ENCODE measurements at regions not wholly inside any gene's neighbourhood (a gene's known extent, or its start where the extent isn't known, plus 50 kb on each side); places are given as distances from the start of the nearest gene placed in this dataset.

DNA sequence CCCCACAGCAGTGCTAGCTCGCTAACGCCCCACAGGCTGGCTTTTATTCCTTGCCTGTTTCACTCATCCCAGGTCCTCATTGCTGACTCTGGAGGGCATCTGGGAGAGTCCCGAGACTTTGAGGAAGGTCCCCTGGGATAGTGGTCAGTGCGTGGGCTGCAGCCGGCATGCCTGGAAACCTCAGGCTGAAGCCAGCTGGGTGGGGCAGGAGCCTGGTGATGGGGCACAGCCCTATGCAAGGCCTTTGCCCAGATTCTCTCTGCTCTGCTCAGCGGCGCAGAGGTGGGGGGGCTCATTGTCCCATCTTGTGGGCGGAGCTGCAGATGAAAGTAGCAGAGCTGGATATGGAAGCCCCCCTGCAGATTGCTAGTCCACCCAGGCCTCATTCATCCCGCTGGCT, 55.7 kb upstream of the SMAD6 start:
- Mint-ChIP-seq H3K4me3 (no peak overlapping the region), H3K9me3 (no peaks in the 10 kb centered on the region), H3K4me1 (ENCODE audit: low read depth) (no peaks in the 10 kb centered on the region), H3K27me3 (ENCODE audit: low read depth) (no peaks in the 10 kb centered on the region), H3K36me3 (ENCODE audit: low read depth) (no peaks in the 10 kb centered on the region), H3K27ac (no peak overlapping the region)

- no peak overlapping the region for H3K27ac Mint-ChIP-seq
- no peak overlapping the region for H3K4me3 Mint-ChIP-seq
- no peaks in the 10 kb centered on the region for H3K9me3 Mint-ChIP-seq
- H3K27me3 Mint-ChIP-seq (ENCODE audit: low read depth), result no peaks in the 10 kb centered on the region
- no peaks in the 10 kb centered on the region for H3K4me1 Mint-ChIP-seq (ENCODE audit: low read depth)
- no peaks in the 10 kb centered on the region for H3K36me3 Mint-ChIP-seq (ENCODE audit: low read depth)
These were observed 55.2 kb upstream of the SMAD6 start for GRCh38 chr15:66646799-66647198.

DNA sequence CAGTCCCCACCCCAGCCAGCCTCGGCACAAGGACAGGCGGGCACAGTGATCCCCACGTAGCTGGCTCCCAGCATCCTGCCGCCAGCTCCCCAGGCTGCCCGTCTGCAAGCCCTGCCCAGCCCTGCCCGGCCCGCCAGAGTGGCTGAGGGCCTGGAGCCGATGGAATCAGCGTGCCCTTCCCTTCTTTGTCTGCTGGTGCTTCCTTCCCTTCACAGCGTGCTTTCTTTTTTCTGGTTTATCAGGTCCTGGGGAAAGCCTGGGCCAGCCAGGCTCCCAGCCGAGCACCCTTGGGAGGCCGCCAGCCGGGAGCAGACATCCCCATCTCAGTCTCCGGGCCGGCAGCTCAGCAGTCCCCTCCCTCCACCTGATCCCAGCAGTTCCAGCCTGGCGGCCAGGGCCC, 54.7 kb upstream of the SMAD6 start:
- Mint-ChIP-seq H3K4me3 (no peak overlapping the region), H3K9me3 (no peaks in the 10 kb centered on the region), H3K36me3 (ENCODE audit: low read depth) (no peaks in the 10 kb centered on the region), H3K4me1 (ENCODE audit: low read depth) (no peaks in the 10 kb centered on the region), H3K27me3 (ENCODE audit: low read depth) (no peaks in the 10 kb centered on the region), H3K27ac (no peak overlapping the region)

DNA sequence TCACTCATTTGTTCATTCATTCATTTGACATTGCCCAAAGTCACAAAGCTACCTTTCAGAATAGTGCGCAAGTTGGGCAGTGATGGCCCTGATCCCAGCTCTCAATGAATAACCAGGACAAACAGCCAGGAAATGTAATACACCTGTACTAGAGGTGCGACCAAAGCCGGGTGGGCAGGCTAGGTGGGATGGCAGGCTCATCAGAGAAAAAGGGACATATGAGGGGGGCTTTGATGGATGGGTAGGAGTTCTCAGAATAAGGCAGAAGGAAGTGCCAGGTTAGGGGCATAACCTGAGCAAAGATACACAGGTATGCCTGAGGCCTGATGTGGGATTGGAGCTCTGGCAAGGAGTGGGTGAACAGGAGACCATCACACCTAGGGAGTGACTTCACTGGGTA, 53.4 kb upstream of the SMAD6 start:
- Mint-ChIP-seq H3K36me3 (ENCODE audit: low read depth) (no peaks in the 10 kb centered on the region), H3K9me3 (no peaks in the 10 kb centered on the region), H3K4me3 (no peak overlapping the region), H3K27ac (no peak overlapping the region), H3K27me3 (ENCODE audit: low read depth) (no peaks in the 10 kb centered on the region), H3K4me1 (ENCODE audit: low read depth) (no peaks in the 10 kb centered on the region)

DNA sequence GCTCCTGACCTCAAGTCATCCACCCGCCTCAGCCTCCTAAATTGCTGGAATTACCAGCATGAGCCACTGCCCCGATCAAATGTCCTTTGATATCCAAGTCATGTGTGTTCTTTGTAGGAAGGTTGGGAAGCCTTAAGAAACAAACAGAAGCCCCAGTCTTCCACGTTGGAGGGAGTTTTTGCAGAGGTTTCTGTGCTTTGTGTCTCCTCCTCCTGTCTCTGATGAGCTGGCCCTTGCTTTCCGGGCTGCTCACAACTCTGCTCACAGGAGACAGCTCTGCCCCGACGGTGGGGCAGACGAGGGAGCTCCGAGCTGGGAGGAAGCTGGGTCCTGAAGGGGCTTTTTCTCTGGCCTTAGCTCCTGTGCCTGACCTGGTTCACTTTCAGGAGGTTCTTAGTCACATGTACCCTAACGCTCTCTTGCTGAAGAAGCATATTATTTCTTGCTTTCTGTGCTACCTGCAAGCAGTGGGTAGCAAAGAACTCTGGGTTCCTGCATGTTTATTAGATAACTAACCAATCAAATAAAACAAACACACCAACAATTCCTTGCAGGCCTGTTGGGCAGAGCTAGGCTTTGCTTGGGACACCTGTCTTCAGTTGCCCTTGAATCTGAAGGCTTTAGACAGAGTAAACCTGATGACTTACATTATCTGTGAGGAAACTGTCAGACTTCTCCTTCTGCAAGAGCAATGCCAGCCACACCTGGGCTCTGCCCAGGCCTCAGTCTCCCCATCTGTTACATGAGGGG, 52.6 kb upstream of the SMAD6 start:
- H3K27me3 Mint-ChIP-seq (ENCODE audit: low read depth), result peaks cover 4% of the 10 kb centered on the region
- H3K27ac Mint-ChIP-seq, result no peak overlapping the region
- H3K4me1 Mint-ChIP-seq (ENCODE audit: low read depth), result no peaks in the 10 kb centered on the region
- no peaks in the 10 kb centered on the region for H3K36me3 Mint-ChIP-seq (ENCODE audit: low read depth)
- no peaks in the 10 kb centered on the region for H3K9me3 Mint-ChIP-seq
- H3K4me3 Mint-ChIP-seq, result no peak overlapping the region

DNA sequence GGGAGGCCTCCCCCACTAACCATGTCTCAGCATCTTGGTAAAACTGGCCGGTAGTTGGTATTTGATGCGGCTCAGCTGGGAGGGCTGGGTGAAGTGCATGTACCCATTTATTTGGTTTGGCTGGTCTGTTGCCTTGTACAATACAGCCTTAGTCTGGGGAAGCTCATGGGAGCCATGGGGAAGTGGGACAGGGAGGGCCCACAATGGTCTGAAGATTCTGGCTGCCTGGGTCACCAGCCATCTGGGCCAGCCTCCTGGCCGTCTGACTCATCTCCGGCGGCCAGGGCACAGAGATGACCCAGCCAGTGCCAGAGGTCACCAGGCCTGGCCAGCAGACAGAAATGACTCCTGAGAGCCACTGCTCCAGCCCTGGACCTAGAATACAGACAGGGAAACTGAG, 51.6 kb upstream of the SMAD6 start:
- peaks cover 4% of the 10 kb centered on the region for H3K27me3 Mint-ChIP-seq (ENCODE audit: low read depth)
- no peaks in the 10 kb centered on the region for H3K9me3 Mint-ChIP-seq
- no peak overlapping the region for H3K27ac Mint-ChIP-seq
- H3K4me1 Mint-ChIP-seq (ENCODE audit: low read depth), result peaks cover 2% of the 10 kb centered on the region
- no peak overlapping the region for H3K4me3 Mint-ChIP-seq
- H3K36me3 Mint-ChIP-seq (ENCODE audit: low read depth), result no peaks in the 10 kb centered on the region

DNA sequence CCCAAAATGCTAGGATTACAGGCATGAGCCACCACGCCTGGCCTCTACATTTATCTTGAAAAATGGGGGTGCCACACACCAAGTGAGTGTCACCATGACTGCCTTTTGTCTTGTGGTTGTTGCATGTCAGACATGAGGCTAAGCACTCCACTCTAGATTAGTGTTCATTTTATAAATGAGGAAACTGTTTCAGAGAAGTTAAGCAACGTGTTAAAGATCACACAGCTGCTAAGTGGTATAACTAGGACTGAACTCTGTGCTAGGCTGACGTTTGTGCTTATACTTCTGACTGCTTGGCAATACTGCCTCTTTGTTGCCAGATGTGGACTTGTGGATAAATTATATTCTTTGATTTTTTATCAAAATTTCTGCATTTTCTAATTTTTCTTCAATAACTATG, 50.8 kb upstream of the SMAD6 start:
- Mint-ChIP-seq H3K27me3 (ENCODE audit: low read depth) (peaks cover 4% of the 10 kb centered on the region), H3K9me3 (no peaks in the 10 kb centered on the region), H3K36me3 (ENCODE audit: low read depth) (no peaks in the 10 kb centered on the region), H3K4me1 (ENCODE audit: low read depth) (peaks cover 2% of the 10 kb centered on the region), H3K27ac (no peak overlapping the region), H3K4me3 (no peak overlapping the region)

DNA sequence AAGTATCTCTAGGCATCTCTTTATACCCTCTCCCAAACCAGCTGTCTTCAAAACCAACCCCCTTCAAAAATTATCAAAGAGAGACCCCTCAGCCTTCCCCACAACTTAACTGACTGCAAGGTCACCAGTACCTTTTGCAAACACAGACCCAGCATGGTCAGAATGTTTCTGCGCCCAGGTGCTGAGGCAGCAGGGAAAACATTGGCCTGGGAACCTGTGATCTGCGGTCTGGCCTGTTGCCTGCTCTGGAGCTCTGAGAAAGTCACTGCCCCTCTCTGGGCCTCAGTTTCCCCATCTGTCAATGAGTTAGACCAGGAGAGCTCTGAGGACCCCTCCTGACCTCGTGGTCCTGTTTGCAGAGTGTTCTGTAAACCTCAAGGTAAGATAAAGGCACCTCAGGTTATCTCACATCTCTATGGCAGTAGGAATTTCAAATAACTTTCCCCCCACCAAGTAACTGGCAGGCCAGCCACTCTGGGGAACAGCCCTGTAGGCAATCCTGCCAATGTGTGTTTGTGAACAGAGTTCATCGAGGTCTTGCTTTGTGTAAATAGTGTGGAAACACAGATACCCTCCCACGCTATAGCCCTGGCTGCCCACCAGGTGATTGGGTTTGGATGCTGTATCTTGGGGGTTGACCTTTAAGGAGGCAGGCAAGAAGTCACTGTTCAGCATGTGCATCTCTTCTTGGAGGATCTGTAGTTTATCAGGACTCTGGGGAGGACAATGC, 50.0 kb upstream of the SMAD6 start:
- H3K4me3 Mint-ChIP-seq, result no peak overlapping the region
- H3K27ac Mint-ChIP-seq, result no peak overlapping the region
- peaks cover 4% of the 10 kb centered on the region for H3K27me3 Mint-ChIP-seq (ENCODE audit: low read depth)
- H3K4me1 Mint-ChIP-seq (ENCODE audit: low read depth), result peaks cover 2% of the 10 kb centered on the region
- H3K36me3 Mint-ChIP-seq (ENCODE audit: low read depth), result no peaks in the 10 kb centered on the region
- H3K9me3 Mint-ChIP-seq, result no peaks in the 10 kb centered on the region
